ENCODE measurements at regions not wholly inside any gene's neighbourhood (a gene's known extent, or its start where the extent isn't known, plus 50 kb on each side); places are given as distances from the start of the nearest gene placed in this dataset.

GRCh38 chr13:59458908-59459579 lies 704.7 kb downstream of the DIAPH3 start:
- no peaks in the 10 kb centered on the region for H3K9me3 Mint-ChIP-seq
- no peak overlapping the region for H3K4me3 Mint-ChIP-seq
- peaks cover 10 to 21% of the 10 kb centered on the region in 2 donors for H3K27me3 Mint-ChIP-seq
- no peak for DNase-seq
- H3K4me1 Mint-ChIP-seq (ENCODE audit: low read depth in 2 of 2), result peaks cover 0 to 9% of the 10 kb centered on the region in 2 donors
- no peaks in the 10 kb centered on the region for H3K36me3 Mint-ChIP-seq (ENCODE audit: insufficient read depth)
- no peak overlapping the region for H3K27ac Mint-ChIP-seq
- ATAC-seq (replicated peaks), result no peak

GRCh38 chr13:59459972-59460371 lies 703.8 kb downstream of the DIAPH3 start:
- peaks cover 18 to 28% of the 10 kb centered on the region in 2 donors for H3K27me3 Mint-ChIP-seq
- no peak for DNase-seq
- H3K9me3 Mint-ChIP-seq, result no peaks in the 10 kb centered on the region

GRCh38 chr13:59461411-59461810 lies 702.3 kb downstream of the DIAPH3 start:
- Mint-ChIP-seq H3K27ac (no peak overlapping the region), H3K9me3 (no peaks in the 10 kb centered on the region), H3K4me3 (no peak overlapping the region), H3K4me1 (ENCODE audit: low read depth in 2 of 2) (peaks cover 0 to 8% of the 10 kb centered on the region in 2 donors), H3K36me3 (ENCODE audit: insufficient read depth) (no peaks in the 10 kb centered on the region), H3K27me3 (peaks cover 16 to 28% of the 10 kb centered on the region in 2 donors)
- no peak for ATAC-seq (replicated peaks)
- no peak for DNase-seq

More at GRCh38 chr13:59459972-59460371, 703.8 kb downstream of the DIAPH3 start:
- no peak for ATAC-seq (replicated peaks)
- Mint-ChIP-seq H3K27ac (no peak overlapping the region), H3K36me3 (ENCODE audit: insufficient read depth) (no peaks in the 10 kb centered on the region), H3K4me1 (ENCODE audit: low read depth in 2 of 2) (peaks cover 0 to 12% of the 10 kb centered on the region in 2 donors), H3K4me3 (no peak overlapping the region)

- Mint-ChIP-seq H3K36me3 (ENCODE audit: insufficient read depth) (no peaks in the 10 kb centered on the region), H3K9me3 (no peaks in the 10 kb centered on the region), H3K4me3 (no peak overlapping the region), H3K27ac (no peak overlapping the region), H3K4me1 (ENCODE audit: low read depth in 2 of 2) (peaks cover 0 to 8% of the 10 kb centered on the region in 2 donors), H3K27me3 (peaks cover 16 to 37% of the 10 kb centered on the region in 2 donors)
- DNase-seq (no peak), ATAC-seq (replicated peaks) (no peak)
Observed at GRCh38 chr13:59463023-59463422, 700.7 kb downstream of the DIAPH3 start.

GRCh38 chr13:59464926-59465325 lies 698.8 kb downstream of the DIAPH3 start:
- H3K4me1 Mint-ChIP-seq (ENCODE audit: low read depth in 2 of 2), result peaks cover 0 to 3% of the 10 kb centered on the region in 2 donors
- peaks cover 22 to 37% of the 10 kb centered on the region in 2 donors for H3K27me3 Mint-ChIP-seq
- H3K9me3 Mint-ChIP-seq, result no peaks in the 10 kb centered on the region
- DNase-seq (no peak), ATAC-seq (replicated peaks) (no peak)
- peaks cover 2% of the 10 kb centered on the region for H3K36me3 Mint-ChIP-seq (ENCODE audit: insufficient read depth)
- no peak overlapping the region for H3K27ac Mint-ChIP-seq
- H3K4me3 Mint-ChIP-seq, result no peak overlapping the region

- Mint-ChIP-seq H3K4me1 (ENCODE audit: low read depth in 2 of 2) (peaks cover 0 to 3% of the 10 kb centered on the region in 2 donors), H3K4me3 (no peak overlapping the region), H3K27ac (no peak overlapping the region), H3K27me3 (peaks cover 22 to 31% of the 10 kb centered on the region in 2 donors), H3K9me3 (no peaks in the 10 kb centered on the region), H3K36me3 (ENCODE audit: insufficient read depth) (peaks cover 2% of the 10 kb centered on the region)
- DNase-seq (no peak), ATAC-seq (replicated peaks) (no peak)
Observed at GRCh38 chr13:59468396-59468795, 695.3 kb downstream of the DIAPH3 start.

GRCh38 chr13:59471106-59471505 lies 692.6 kb downstream of the DIAPH3 start:
- Mint-ChIP-seq H3K9me3 (no peaks in the 10 kb centered on the region), H3K36me3 (ENCODE audit: insufficient read depth) (peaks cover 2% of the 10 kb centered on the region), H3K4me1 (ENCODE audit: low read depth in 2 of 2) (no peaks in the 10 kb centered on the region), H3K27ac (no peak overlapping the region), H3K4me3 (no peak overlapping the region), H3K27me3 (peaks cover 6 to 10% of the 10 kb centered on the region in 2 donors)
- DNase-seq (no peak), ATAC-seq (replicated peaks) (no peak)

GRCh38 chr13:59472134-59472533 lies 691.6 kb downstream of the DIAPH3 start:
- ATAC-seq (replicated peaks) (no peak), DNase-seq (no peak)
- no peak overlapping the region for H3K27ac Mint-ChIP-seq
- H3K4me1 Mint-ChIP-seq (ENCODE audit: low read depth in 2 of 2), result no peaks in the 10 kb centered on the region
- peaks cover 2 to 6% of the 10 kb centered on the region in 2 donors for H3K27me3 Mint-ChIP-seq
- no peak overlapping the region for H3K4me3 Mint-ChIP-seq
- peaks cover 2% of the 10 kb centered on the region for H3K36me3 Mint-ChIP-seq (ENCODE audit: insufficient read depth)
- H3K9me3 Mint-ChIP-seq, result no peaks in the 10 kb centered on the region

GRCh38 chr13:59474696-59475095 lies 689.0 kb downstream of the DIAPH3 start:
- H3K4me1 Mint-ChIP-seq (ENCODE audit: low read depth in 2 of 2), result no peaks in the 10 kb centered on the region
- no peaks in the 10 kb centered on the region for H3K36me3 Mint-ChIP-seq (ENCODE audit: insufficient read depth)
- DNase-seq (no peak), ATAC-seq (replicated peaks) (no peak)
- no peaks in the 10 kb centered on the region for H3K27me3 Mint-ChIP-seq
- H3K4me3 Mint-ChIP-seq, result no peak overlapping the region
- no peak overlapping the region for H3K27ac Mint-ChIP-seq
- H3K9me3 Mint-ChIP-seq, result no peaks in the 10 kb centered on the region

- Mint-ChIP-seq H3K27ac (no peak overlapping the region), H3K27me3 (no peaks in the 10 kb centered on the region), H3K4me3 (no peak overlapping the region), H3K4me1 (ENCODE audit: low read depth in 2 of 2) (no peaks in the 10 kb centered on the region), H3K36me3 (ENCODE audit: insufficient read depth) (no peaks in the 10 kb centered on the region), H3K9me3 (no peaks in the 10 kb centered on the region)
- no peak for DNase-seq
- ATAC-seq (replicated peaks), result no peak
Observed at GRCh38 chr13:59475911-59476310, 687.8 kb downstream of the DIAPH3 start.

- Mint-ChIP-seq H3K4me3 (no peak overlapping the region), H3K9me3 (no peaks in the 10 kb centered on the region), H3K36me3 (ENCODE audit: insufficient read depth) (no peaks in the 10 kb centered on the region), H3K27ac (no peak overlapping the region), H3K27me3 (no peaks in the 10 kb centered on the region), H3K4me1 (ENCODE audit: low read depth in 2 of 2) (no peaks in the 10 kb centered on the region)
- no peak for DNase-seq
- ATAC-seq (replicated peaks), result no peak
Observed at GRCh38 chr13:59476366-59476765, 687.4 kb downstream of the DIAPH3 start.

- Mint-ChIP-seq H3K36me3 (ENCODE audit: insufficient read depth) (no peaks in the 10 kb centered on the region), H3K4me1 (ENCODE audit: low read depth in 2 of 2) (no peaks in the 10 kb centered on the region), H3K4me3 (no peak overlapping the region), H3K27ac (no peak overlapping the region), H3K9me3 (no peaks in the 10 kb centered on the region), H3K27me3 (no peaks in the 10 kb centered on the region)
- no peak for ATAC-seq (replicated peaks)
- DNase-seq, result no peak
Observed at GRCh38 chr13:59477011-59477410, 686.7 kb downstream of the DIAPH3 start.

- H3K27ac Mint-ChIP-seq, result no peak overlapping the region
- ATAC-seq (replicated peaks) (no peak), DNase-seq (no peak)
- no peaks in the 10 kb centered on the region for H3K27me3 Mint-ChIP-seq
- H3K36me3 Mint-ChIP-seq (ENCODE audit: insufficient read depth), result no peaks in the 10 kb centered on the region
- H3K4me3 Mint-ChIP-seq, result no peak overlapping the region
- no peaks in the 10 kb centered on the region for H3K4me1 Mint-ChIP-seq (ENCODE audit: low read depth in 2 of 2)
- H3K9me3 Mint-ChIP-seq, result no peaks in the 10 kb centered on the region
Observed at GRCh38 chr13:59478908-59479307, 684.8 kb downstream of the DIAPH3 start.

GRCh38 chr13:59479629-59480028 lies 684.1 kb downstream of the DIAPH3 start:
- no peaks in the 10 kb centered on the region for H3K36me3 Mint-ChIP-seq (ENCODE audit: insufficient read depth)
- no peaks in the 10 kb centered on the region for H3K27me3 Mint-ChIP-seq
- ATAC-seq (replicated peaks) (no peak), DNase-seq (no peak)
- H3K4me3 Mint-ChIP-seq, result no peak overlapping the region
- no peaks in the 10 kb centered on the region for H3K4me1 Mint-ChIP-seq (ENCODE audit: low read depth in 2 of 2)
- no peaks in the 10 kb centered on the region for H3K9me3 Mint-ChIP-seq
- no peak overlapping the region for H3K27ac Mint-ChIP-seq

Data from effector memory CD8-positive, alpha-beta T cell (primary cell).